GM12878 (cell line): ENCODE measurements at regions not wholly inside any gene's neighbourhood (a gene's known extent, or its start where the extent isn't known, plus 50 kb on each side); places are given as distances from the start of the nearest gene placed in this dataset.

ENCODE experiments used
- ATAC-seq: fragments of 200-7000 bp; cut with Tn5 transposase; 3 replicates; pipeline ENCODE4 v1.9.1; 2020; ENCODE audit warnings: mild to moderate bottlenecking, moderate library complexity
- BruUV-seq: library from RNA; stranded (reverse); fragments of 400-500 nt; replicated peaks from 2 replicates; lab custom pipeline; 2021; lab: Mats Ljungman, UMichigan
- CTCF ChIA-PET: fragments of 300-600 bp; sonication (Branson Sonifier 250); formaldehyde crosslinking; extraction: SDS; loops from one replicate; lab custom pipeline; 2021; ENCODE audit warnings: inconsistent platforms; lab: Yijun Ruan, JAX
- POLR2A ChIA-PET: fragments of 350-600 bp; formaldehyde crosslinking; extraction: SDS; loops from one replicate; lab custom pipeline; 2021; ENCODE audit warnings: inconsistent platforms; lab: Charles Lee
- RAD21 ChIA-PET: fragments of 300-600 bp; sonication (Branson Sonifier 250); formaldehyde crosslinking; loops from one replicate; lab custom pipeline; 2023; ENCODE audit warnings: antibody characterized with exemption; ENCODE audit not compliant: unreplicated experiment; lab: Charles Lee
- SMC1A ChIA-PET: fragments of 300-600 bp; sonication (Branson Sonifier 250); formaldehyde crosslinking; loops from one replicate; lab custom pipeline; 2023; ENCODE audit not compliant: unreplicated experiment, uncharacterized antibody; lab: Charles Lee
- DNase-seq: peaks from one replicate; pipeline ENCODE4 v3.0.0-alpha.2; 2011; ENCODE audit warnings: low read depth, low spot score
- FAIRE-seq: peaks from 3 replicates; lab custom pipeline; 2011; peaks lifted over from hg19 to GRCh38; lab: Jason Lieb, UNC
- H2AFZ ChIP-seq: 2 replicates; pipeline ENCODE4 v1.6.0; 2011; ENCODE audit warnings: low read depth, low read length, control low read depth; ENCODE audit not compliant: control insufficient read depth
- H3K27ac ChIP-seq: 2 replicates; pipeline ENCODE4 v1.5.1; 2011; ENCODE audit warnings: control low read depth; ENCODE audit not compliant: control insufficient read depth, insufficient read depth
- H3K27me3 ChIP-seq, 2 experiments: replicated peaks in 1 of 2; 2 replicates each; pipeline versions ENCODE4 v1.6.0 to v1.6.1; 2011; ENCODE audit warnings: low read length in 1 of 2; ENCODE audit not compliant: control insufficient read depth in 2 of 2, insufficient read depth in 2 of 2
- H3K36me3 ChIP-seq, 2 experiments: 2 replicates each; pipeline ENCODE4 v1.5.1; 2011; ENCODE audit warnings: low read length in 1 of 2; ENCODE audit not compliant: control insufficient read depth in 2 of 2, insufficient read depth in 2 of 2
- H3K4me1 ChIP-seq: 2 replicates; pipeline ENCODE4 v1.6.1; 2011; ENCODE audit warnings: mild to moderate bottlenecking, low read length, moderate library complexity, mixed read lengths; ENCODE audit not compliant: control insufficient read depth, insufficient read depth
- H3K4me2 ChIP-seq: 2 replicates; pipeline ENCODE4 v1.6.0; 2011; ENCODE audit warnings: control low read depth; ENCODE audit not compliant: control insufficient read depth, insufficient read depth
- H3K4me3 ChIP-seq: fragments of 200-600 bp; sonication (generic); 2 replicates; pipeline ENCODE4 v1.5.1; 2016
- H3K79me2 ChIP-seq: 2 replicates; pipeline ENCODE4 v1.6.0; 2011; ENCODE audit warnings: low read length; ENCODE audit not compliant: control insufficient read depth, insufficient read depth
- H3K9ac ChIP-seq: 2 replicates; pipeline ENCODE4 v1.8.0; 2011; ENCODE audit warnings: low read length, control low read depth, mixed read lengths; ENCODE audit not compliant: control insufficient read depth, insufficient read depth
- H3K9me3 ChIP-seq: replicated peaks from 3 replicates; pipeline ENCODE4 v1.5.1; 2011; ENCODE audit warnings: mild to moderate bottlenecking, low read length; ENCODE audit not compliant: control insufficient read depth, insufficient read depth
- H4K20me1 ChIP-seq: 2 replicates; pipeline ENCODE4 v1.6.0; 2011; ENCODE audit not compliant: control insufficient read depth, insufficient read depth
- ETV6 ChIP-seq, 2 experiments: fragments of 450-650 bp in 1 of 2; IDR thresholded peaks in 1 of 2; conservative IDR thresholded peaks in 1 of 2; 2 replicates each; pipeline ENCODE4 v1.6.1; 2014; ENCODE audit warnings: antibody characterized with exemption in 1 of 2, borderline replicate concordance in 1 of 2, low read depth in 1 of 2, mild to moderate bottlenecking in 1 of 2, moderate library complexity in 1 of 2
- FOXK2 ChIP-seq: fragments of 450-650 bp; IDR thresholded peaks from 2 replicates; pipeline ENCODE4 v1.6.1; 2017; ENCODE audit warnings: mild to moderate bottlenecking, moderate library complexity
- IKZF2 ChIP-seq, 2 experiments: fragments of 450-650 bp; IDR thresholded peaks; 2 replicates each; pipeline ENCODE4 v1.6.1; 2017; ENCODE audit warnings: mild to moderate bottlenecking in 2 of 2, moderate library complexity in 2 of 2
- IRF4 ChIP-seq: IDR thresholded peaks from 2 replicates; pipeline ENCODE4 v1.6.1; 2011; ENCODE audit warnings: low read depth, low read length
- JUNB ChIP-seq: IDR thresholded peaks from 2 replicates; pipeline ENCODE4 v1.6.1; 2016; ENCODE audit warnings: antibody characterized with exemption, mild to moderate bottlenecking
- NBN ChIP-seq: fragments of 450-650 bp; IDR thresholded peaks from 2 replicates; pipeline ENCODE4 v1.6.1; 2016
- NFIC ChIP-seq: IDR thresholded peaks from 2 replicates; pipeline ENCODE4 v1.6.1; 2012; ENCODE audit warnings: low read depth, mild to moderate bottlenecking, inconsistent platforms, low read length, moderate library complexity
- NR2C2 ChIP-seq: IDR thresholded peaks from 2 replicates; pipeline ENCODE4 v1.6.1; 2011; ENCODE audit warnings: borderline replicate concordance, low read depth; ENCODE audit not compliant: control insufficient read depth, insufficient read length
- NRF1 ChIP-seq: conservative IDR thresholded peaks from 2 replicates; pipeline ENCODE4 v1.6.1; 2011; ENCODE audit warnings: mild to moderate bottlenecking, low read depth, low read length, improper control_type of control experiment
- SMAD1 ChIP-seq: fragments of 450-650 bp; IDR thresholded peaks from 2 replicates; pipeline ENCODE4 v1.6.1; 2018; ENCODE audit warnings: mild to moderate bottlenecking, low read depth; ENCODE audit not compliant: partially characterized antibody
- SMARCA5 ChIP-seq: fragments of 450-650 bp; IDR thresholded peaks from 2 replicates; pipeline ENCODE4 v1.6.1; 2017; ENCODE audit warnings: mild to moderate bottlenecking
- WRNIP1 ChIP-seq: IDR thresholded peaks from 2 replicates; pipeline ENCODE4 v1.6.1; 2011; ENCODE audit warnings: low read depth, low read length, improper control_type of control experiment, borderline replicate concordance
- WGBS: methylation state at CpG from one replicate; pipeline ENCODE4 v1.1.6; 2016; ENCODE audit warnings: low lambda C conversion rate; ENCODE audit not compliant: insufficient replicate concordance, insufficient coverage; ENCODE audit errors: missing lambda C conversion rate; 5-methylcytosine and 5-hydroxymethylcytosine counted together
- in situ Hi-C: fragments of 300-500 bp; cut with MboI; formaldehyde crosslinking; loops from 9 replicates; pipeline ENCODE4 v1.14.3; 2018; ENCODE audit warnings: mixed read lengths
- intact Hi-C: fragments of 100-400 bp; cut with micrococcal nuclease; formaldehyde crosslinking; loops from one replicate; pipeline ENCODE4 v1.14.2; 2022; ENCODE audit not compliant: unreplicated experiment
- TF ChIP-seq, protein P1 (sequence below): fragments of 450-650 bp; IDR thresholded peaks from 2 replicates; pipeline ENCODE4 v1.6.1; 2016; ENCODE audit warnings: mild to moderate bottlenecking, moderate library complexity, borderline replicate concordance
- TF ChIP-seq, protein P2 (sequence below): fragments of 450-650 bp; IDR thresholded peaks from 2 replicates; pipeline ENCODE4 v1.6.1; 2016; ENCODE audit warnings: mild to moderate bottlenecking
- TF ChIP-seq, protein P3 (sequence below): fragments of 450-650 bp; formaldehyde crosslinking; IDR thresholded peaks from 2 replicates; pipeline ENCODE4 v1.4.0; 2020; ENCODE audit warnings: mild to moderate bottlenecking, moderate library complexity

DNA sequence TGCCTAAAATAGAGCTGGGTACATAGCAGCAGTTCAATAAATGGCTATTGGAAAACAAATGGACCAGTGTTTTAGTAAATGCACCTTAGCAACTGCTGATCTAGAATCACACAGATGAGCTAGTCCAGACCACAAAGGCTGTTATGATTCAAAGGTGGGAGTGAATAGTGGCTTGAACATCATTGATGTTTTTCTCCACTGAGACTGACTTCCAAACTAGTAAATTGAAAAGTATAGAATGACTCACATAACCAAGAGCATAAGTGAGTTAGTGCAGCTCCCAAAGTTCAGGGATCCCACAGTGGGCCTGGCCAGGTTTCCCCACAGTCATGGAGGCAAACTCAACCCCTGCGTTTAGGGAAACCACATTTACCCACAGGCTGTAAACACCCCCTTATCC lies 106.7 kb upstream of the YPEL5 start (continued):
- TF ChIP-seq JUNB: peak; percentile 66
- TF ChIP-seq, protein P1, sequence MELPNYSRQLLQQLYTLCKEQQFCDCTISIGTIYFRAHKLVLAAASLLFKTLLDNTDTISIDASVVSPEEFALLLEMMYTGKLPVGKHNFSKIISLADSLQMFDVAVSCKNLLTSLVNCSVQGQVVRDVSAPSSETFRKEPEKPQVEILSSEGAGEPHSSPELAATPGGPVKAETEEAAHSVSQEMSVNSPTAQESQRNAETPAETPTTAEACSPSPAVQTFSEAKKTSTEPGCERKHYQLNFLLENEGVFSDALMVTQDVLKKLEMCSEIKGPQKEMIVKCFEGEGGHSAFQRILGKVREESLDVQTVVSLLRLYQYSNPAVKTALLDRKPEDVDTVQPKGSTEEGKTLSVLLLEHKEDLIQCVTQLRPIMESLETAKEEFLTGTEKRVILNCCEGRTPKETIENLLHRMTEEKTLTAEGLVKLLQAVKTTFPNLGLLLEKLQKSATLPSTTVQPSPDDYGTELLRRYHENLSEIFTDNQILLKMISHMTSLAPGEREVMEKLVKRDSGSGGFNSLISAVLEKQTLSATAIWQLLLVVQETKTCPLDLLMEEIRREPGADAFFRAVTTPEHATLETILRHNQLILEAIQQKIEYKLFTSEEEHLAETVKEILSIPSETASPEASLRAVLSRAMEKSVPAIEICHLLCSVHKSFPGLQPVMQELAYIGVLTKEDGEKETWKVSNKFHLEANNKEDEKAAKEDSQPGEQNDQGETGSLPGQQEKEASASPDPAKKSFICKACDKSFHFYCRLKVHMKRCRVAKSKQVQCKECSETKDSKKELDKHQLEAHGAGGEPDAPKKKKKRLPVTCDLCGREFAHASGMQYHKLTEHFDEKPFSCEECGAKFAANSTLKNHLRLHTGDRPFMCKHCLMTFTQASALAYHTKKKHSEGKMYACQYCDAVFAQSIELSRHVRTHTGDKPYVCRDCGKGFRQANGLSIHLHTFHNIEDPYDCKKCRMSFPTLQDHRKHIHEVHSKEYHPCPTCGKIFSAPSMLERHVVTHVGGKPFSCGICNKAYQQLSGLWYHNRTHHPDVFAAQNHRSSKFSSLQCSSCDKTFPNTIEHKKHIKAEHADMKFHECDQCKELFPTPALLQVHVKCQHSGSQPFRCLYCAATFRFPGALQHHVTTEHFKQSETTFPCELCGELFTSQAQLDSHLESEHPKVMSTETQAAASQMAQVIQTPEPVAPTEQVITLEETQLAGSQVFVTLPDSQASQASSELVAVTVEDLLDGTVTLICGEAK: no peak
- TF ChIP-seq IRF4: peak; percentile 30; the same call in 1 of the 2 replicates
- no peak for TF ChIP-seq NRF1

DNA sequence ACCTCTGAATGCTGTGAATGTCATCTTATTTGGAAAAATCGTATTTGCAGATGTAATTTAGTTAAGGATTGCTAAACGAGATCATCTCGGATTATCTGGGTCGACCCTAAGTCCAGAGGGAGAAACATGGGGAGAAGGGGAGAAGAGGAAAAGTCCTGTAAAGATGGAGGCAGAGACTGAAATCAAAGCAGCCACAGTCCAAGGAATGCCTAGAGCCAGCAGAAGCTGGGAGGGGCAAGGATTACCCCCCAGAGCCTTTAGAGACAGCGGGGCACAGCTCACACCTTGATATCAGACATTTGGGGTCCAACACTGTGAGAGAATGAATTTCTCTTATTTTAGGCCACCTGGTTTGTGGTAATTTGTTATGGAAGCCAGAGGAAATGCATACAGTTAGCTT lies 104.9 kb upstream of the YPEL5 start:
- 11% methylated on average over 5 of the region's 5 CpGs for WGBS
- SMC1A ChIA-PET: no interaction called here
- no peaks in the 10 kb centered on the region; a peak in 1 of 4 replicates for H3K27me3 ChIP-seq
- no peaks in the 10 kb centered on the region for H3K79me2 ChIP-seq
- in situ Hi-C loops (no loop called here), intact Hi-C loops (no loop called here)
- POLR2A ChIA-PET: no interaction called here
- no peaks in the 10 kb centered on the region; the same call in 1 of the 2 replicates for H3K4me1 ChIP-seq
- ATAC-seq (no peak), DNase-seq (no peak), FAIRE-seq (no peak)
- RAD21 ChIA-PET: no interaction called here
- no TSS peak for BruUV-seq
- no peak overlapping the region for H2AFZ ChIP-seq
- H3K27ac ChIP-seq: no peak overlapping the region
- H3K4me3 ChIP-seq: no peak overlapping the region
- TF ChIP-seq NFIC (no peak), WRNIP1 (no peak), IKZF2 (IDR thresholded peaks at IDR 0.05) (no peak), SMARCA5 (no peak), FOXK2 (no peak), SMAD1 (no peak), NR2C2 (no peak), ETV6 (conservative IDR thresholded peaks at IDR 0.05 in 1 of 2, IDR thresholded peaks at IDR 0.05 in 1 of 2; ENCODE audit: borderline replicate concordance in 1 of 2, low read depth in 1 of 2) (no peak), NBN (no peak)
- TF ChIP-seq, protein P2, sequence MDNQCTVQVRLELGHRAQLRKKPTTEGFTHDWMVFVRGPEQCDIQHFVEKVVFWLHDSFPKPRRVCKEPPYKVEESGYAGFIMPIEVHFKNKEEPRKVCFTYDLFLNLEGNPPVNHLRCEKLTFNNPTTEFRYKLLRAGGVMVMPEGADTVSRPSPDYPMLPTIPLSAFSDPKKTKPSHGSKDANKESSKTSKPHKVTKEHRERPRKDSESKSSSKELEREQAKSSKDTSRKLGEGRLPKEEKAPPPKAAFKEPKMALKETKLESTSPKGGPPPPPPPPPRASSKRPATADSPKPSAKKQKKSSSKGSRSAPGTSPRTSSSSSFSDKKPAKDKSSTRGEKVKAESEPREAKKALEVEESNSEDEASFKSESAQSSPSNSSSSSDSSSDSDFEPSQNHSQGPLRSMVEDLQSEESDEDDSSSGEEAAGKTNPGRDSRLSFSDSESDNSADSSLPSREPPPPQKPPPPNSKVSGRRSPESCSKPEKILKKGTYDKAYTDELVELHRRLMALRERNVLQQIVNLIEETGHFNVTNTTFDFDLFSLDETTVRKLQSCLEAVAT: no peak
- TF ChIP-seq, protein P3, sequence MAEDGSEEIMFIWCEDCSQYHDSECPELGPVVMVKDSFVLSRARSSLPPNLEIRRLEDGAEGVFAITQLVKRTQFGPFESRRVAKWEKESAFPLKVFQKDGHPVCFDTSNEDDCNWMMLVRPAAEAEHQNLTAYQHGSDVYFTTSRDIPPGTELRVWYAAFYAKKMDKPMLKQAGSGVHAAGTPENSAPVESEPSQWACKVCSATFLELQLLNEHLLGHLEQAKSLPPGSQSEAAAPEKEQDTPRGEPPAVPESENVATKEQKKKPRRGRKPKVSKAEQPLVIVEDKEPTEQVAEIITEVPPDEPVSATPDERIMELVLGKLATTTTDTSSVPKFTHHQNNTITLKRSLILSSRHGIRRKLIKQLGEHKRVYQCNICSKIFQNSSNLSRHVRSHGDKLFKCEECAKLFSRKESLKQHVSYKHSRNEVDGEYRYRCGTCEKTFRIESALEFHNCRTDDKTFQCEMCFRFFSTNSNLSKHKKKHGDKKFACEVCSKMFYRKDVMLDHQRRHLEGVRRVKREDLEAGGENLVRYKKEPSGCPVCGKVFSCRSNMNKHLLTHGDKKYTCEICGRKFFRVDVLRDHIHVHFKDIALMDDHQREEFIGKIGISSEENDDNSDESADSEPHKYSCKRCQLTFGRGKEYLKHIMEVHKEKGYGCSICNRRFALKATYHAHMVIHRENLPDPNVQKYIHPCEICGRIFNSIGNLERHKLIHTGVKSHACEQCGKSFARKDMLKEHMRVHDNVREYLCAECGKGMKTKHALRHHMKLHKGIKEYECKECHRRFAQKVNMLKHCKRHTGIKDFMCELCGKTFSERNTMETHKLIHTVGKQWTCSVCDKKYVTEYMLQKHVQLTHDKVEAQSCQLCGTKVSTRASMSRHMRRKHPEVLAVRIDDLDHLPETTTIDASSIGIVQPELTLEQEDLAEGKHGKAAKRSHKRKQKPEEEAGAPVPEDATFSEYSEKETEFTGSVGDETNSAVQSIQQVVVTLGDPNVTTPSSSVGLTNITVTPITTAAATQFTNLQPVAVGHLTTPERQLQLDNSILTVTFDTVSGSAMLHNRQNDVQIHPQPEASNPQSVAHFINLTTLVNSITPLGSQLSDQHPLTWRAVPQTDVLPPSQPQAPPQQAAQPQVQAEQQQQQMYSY (CRISPR knock-in tag): no peak
- TF ChIP-seq, all 136 proteins: peak for 0
- CTCF ChIA-PET: interaction anchor here (0.7 to 0.8 kb wide), 2 partner anchors 26 to 73 kb away, joined by 3 to 5 read pairs; no protein-coding TSS in a partner anchor
- no peak overlapping the region for H3K9ac ChIP-seq
- no peaks in the 10 kb centered on the region for H3K36me3 ChIP-seq
- no peaks in the 10 kb centered on the region for H4K20me1 ChIP-seq
- no peaks in the 10 kb centered on the region for H3K9me3 ChIP-seq
- H3K4me2 ChIP-seq: no peak overlapping the region
